ENCODE measurements at regions not wholly inside any gene's neighbourhood (a gene's known extent, or its start where the extent isn't known, plus 50 kb on each side); places are given as distances from the start of the nearest gene placed in this dataset.
A peak's percentile ranks its signal among the peaks of the same experiment; 100 is the strongest.

- Histone ChIP-seq H3F3A (replicated peaks; ENCODE audit: low read depth) (no peaks in the 10 kb centered on the region), H3K27ac (ENCODE audit: low read depth) (no peak overlapping the region), H4K20me1 (replicated peaks; ENCODE audit: insufficient read depth) (no peaks in the 10 kb centered on the region), H2AFZ (no peak overlapping the region), H3K4me2 (0 out of 2 replicates have a peak overlapping the region, but pooled peaks have one; percentile 22), H3K9me2 (ENCODE audit: insufficient read depth) (no peaks in the 10 kb centered on the region), H3K36me3 (ENCODE audit: insufficient read depth) (peaks cover 4% of the 10 kb centered on the region; the same call in 1 of the 2 replicates), H3K4me1 (ENCODE audit: insufficient read depth) (peaks cover 7% of the 10 kb centered on the region; the same call in 1 of the 2 replicates), H3K27me3 (ENCODE audit: insufficient read depth) (no peaks in the 10 kb centered on the region), H3K4me3 (no peak overlapping the region), H3K79me2 (replicated peaks; ENCODE audit: insufficient read depth) (no peaks in the 10 kb centered on the region)
- no peaks in the 10 kb centered on the region for H3K9me3 Mint-ChIP-seq
- H3K27ac Mint-ChIP-seq = no peak overlapping the region
- DNase-seq (ENCODE audit: low spot score) (no peak), ATAC-seq (no peak)
- TF ChIP-seq CREB1 (CRISPR knock-in tag; IDR thresholded peaks at IDR 0.05; ENCODE audit: low read depth) = no peak
- no peak for TF ChIP-seq ZNF331 (CRISPR knock-in tag; IDR thresholded peaks at IDR 0.05; ENCODE audit: low read depth)
- no peak for TF ChIP-seq EZH2phosphoT487 (IDR thresholded peaks at IDR 0.05; ENCODE audit: unreplicated experiment)
- TF ChIP-seq NANOG (IDR thresholded peaks at IDR 0.05; ENCODE audit: borderline replicate concordance) = no peak
- no peak for TF ChIP-seq REST (IDR thresholded peaks at IDR 0.05; ENCODE audit: unreplicated experiment)
- no peak for TF ChIP-seq STAT1 (IDR thresholded peaks at IDR 0.05; ENCODE audit: unreplicated experiment)
- TF ChIP-seq ZNF114 (CRISPR knock-in tag; IDR thresholded peaks at IDR 0.05) = no peak
- TF ChIP-seq ETS1 (IDR thresholded peaks at IDR 0.05) = no peak
- TF ChIP-seq CTCF (conservative IDR thresholded peaks at IDR 0.05; ENCODE audit: low read depth in 2 of 2) = no peak
- no peak for TF ChIP-seq JUNB (IDR thresholded peaks at IDR 0.05; ENCODE audit: unreplicated experiment)
- TF ChIP-seq POLR2AphosphoS5 (IDR thresholded peaks at IDR 0.05; ENCODE audit: low read depth) = no peak
- no peak for TF ChIP-seq ZNF462 (CRISPR knock-in tag; IDR thresholded peaks at IDR 0.05)
- TF ChIP-seq EZH2 (IDR thresholded peaks at IDR 0.05; ENCODE audit: low read depth, unreplicated experiment) = no peak
- H3K27me3 Mint-ChIP-seq (ENCODE audit: insufficient read depth, low read depth, poor library complexity) = no peaks in the 10 kb centered on the region
- peaks cover 15% of the 10 kb centered on the region; the same call in 2 of the 3 replicates for H3K4me1 Mint-ChIP-seq
- H3K4me3 Mint-ChIP-seq = no peak overlapping the region
- peaks cover 3% of the 10 kb centered on the region; the same call in 2 of the 3 replicates for H3K36me3 Mint-ChIP-seq (ENCODE audit: low read depth)
These were observed 186.2 kb upstream of the TBC1D5 start for GRCh38 chr3:17928502-17929145.
